22Rv1 (cell line): ENCODE measurements at regions not wholly inside any gene's neighbourhood (a gene's known extent, or its start where the extent isn't known, plus 50 kb on each side); places are given as distances from the start of the nearest gene placed in this dataset.

Source experiments
- ZFX ChIP-seq: fragments of 450-650 bp; IDR thresholded peaks from 2 replicates; pipeline ENCODE4 v1.6.1; 2017; ENCODE audit warnings: antibody characterized with exemption, borderline replicate concordance
- TF ChIP-seq, protein P1 (sequence below): fragments of 450-650 bp; IDR thresholded peaks from 2 replicates; pipeline ENCODE4 v1.5.1; 2017; ENCODE audit warnings: mild to moderate bottlenecking

DNA sequence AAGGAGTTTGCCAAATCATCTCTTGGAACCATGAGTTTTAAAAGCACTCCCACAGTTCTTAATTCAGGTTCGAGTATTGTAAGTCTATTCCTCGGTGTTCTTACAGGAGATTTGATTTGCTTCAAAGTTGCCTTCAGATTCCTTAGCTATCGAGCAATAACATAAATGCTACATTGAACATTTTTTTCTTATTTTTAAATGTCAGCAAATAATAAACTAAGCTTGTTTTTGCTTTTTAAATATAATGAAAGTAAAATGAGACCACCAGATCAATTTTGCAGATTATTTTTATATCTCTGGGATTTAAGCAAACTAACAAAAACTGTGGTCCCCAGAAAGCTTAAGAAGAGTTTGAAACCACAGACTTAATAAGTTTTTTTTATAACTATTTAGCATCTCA lies 195.5 kb downstream of the LNPK start:
- TF ChIP-seq, protein P1, sequence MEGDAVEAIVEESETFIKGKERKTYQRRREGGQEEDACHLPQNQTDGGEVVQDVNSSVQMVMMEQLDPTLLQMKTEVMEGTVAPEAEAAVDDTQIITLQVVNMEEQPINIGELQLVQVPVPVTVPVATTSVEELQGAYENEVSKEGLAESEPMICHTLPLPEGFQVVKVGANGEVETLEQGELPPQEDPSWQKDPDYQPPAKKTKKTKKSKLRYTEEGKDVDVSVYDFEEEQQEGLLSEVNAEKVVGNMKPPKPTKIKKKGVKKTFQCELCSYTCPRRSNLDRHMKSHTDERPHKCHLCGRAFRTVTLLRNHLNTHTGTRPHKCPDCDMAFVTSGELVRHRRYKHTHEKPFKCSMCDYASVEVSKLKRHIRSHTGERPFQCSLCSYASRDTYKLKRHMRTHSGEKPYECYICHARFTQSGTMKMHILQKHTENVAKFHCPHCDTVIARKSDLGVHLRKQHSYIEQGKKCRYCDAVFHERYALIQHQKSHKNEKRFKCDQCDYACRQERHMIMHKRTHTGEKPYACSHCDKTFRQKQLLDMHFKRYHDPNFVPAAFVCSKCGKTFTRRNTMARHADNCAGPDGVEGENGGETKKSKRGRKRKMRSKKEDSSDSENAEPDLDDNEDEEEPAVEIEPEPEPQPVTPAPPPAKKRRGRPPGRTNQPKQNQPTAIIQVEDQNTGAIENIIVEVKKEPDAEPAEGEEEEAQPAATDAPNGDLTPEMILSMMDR: no peak
- TF ChIP-seq ZFX: no peak
